ENCODE measurements at regions not wholly inside any gene's neighbourhood (a gene's known extent, or its start where the extent isn't known, plus 50 kb on each side); places are given as distances from the start of the nearest gene placed in this dataset.

DNA sequence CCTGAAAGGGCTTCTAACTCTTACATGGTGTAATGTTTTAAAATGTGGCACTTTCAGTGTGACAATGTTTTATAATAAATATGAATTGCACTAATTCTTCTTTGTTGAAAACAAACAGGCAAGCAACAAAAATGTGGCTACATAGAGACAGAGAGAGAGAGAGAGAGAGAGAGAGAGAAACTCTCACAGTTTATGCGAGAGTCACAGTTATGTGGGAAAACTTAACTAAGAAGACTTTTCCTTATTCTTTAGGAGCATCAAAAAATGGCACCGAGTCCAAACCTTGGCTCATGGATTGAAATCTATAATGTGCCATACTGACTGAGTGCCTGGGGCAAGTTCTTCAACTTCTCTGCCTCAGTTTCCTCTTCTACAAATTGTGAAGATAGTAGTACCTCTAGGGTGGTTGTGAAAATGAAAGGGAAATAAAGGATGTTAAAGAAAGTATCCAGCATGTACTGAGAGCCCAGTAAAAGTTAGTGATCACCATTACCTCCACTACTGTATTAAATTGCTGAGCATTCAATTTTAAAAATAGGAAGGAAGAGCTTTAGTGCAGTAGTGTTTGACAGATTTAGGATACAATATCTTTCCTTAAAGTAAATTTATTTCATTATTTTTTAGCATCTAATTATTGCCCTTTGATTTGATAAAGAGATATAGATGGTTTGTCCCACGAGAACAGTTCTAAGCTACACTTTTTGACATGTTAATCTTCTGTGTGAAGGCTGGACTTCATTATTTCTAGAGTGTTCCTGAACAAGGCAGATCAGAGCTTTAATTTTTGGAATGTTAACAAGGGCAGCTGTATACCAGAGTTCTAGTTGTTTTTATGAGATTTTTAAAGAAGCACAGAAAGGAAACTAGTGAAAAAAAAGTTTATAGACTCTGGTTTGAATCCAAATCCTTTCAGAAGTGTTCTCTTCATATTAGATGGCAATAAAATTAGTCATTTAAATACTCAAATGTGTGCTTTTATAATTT is 187.5 kb upstream of the ANK2 start:
- in situ Hi-C loops (cut with HindIII; ENCODE audit: low pct_unique_long_range_greater_than_20kb, low sequenced_read_pairs): no loop called here
- no peak for DNase-seq (ENCODE audit: low read depth)

DNA sequence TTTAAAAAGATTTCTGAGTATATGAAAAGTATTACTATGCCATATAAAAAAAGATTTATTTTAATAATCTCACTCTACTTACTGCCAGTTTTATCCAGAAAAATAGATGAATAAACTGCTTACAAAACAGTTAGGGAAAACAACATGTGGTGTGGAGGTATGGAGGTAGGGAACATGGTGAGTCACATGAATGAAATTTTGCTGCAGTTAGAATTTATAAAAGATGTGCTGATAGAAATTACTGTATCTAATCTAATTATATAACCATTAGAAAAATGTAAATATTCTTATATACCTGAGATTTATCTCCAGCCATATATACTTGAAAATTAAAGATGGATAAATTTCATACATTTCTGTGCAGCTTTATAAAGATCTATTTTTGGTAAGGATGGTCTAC is 184.0 kb upstream of the ANK2 start:
- in situ Hi-C loops (cut with HindIII; ENCODE audit: low pct_unique_long_range_greater_than_20kb, low sequenced_read_pairs): no loop called here
- DNase-seq (ENCODE audit: low read depth): no peak

DNA sequence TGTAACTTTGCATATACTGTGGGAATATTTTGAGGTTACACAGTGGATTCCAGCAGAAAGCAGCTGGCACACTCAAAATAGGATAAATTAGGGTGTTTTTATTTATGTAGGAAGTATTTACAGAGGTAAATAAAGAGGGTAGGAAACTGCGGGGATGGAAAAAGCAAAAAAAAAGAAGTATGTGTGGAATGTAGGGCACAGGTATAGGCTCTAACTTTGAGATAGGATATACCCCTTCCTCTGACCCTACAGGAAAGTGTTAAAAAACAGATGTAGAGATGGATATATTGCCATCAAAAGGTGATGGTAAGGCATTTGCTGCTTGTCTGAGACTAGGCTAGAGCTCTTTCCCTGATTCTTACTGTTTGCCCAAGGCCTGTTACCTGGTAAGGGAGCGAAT is 173.1 kb upstream of the ANK2 start:
- in situ Hi-C loops (cut with HindIII; ENCODE audit: low pct_unique_long_range_greater_than_20kb, low sequenced_read_pairs): no loop called here
- DNase-seq (ENCODE audit: low read depth): no peak

GRCh38 chr4:112881842-112882241 is 167.6 kb upstream of the ANK2 start:
- no peak for DNase-seq (ENCODE audit: low read depth)
- in situ Hi-C loops (cut with HindIII; ENCODE audit: low pct_unique_long_range_greater_than_20kb, low sequenced_read_pairs): no loop called here

GRCh38 chr4:112882286-112882685 is 167.2 kb upstream of the ANK2 start:
- DNase-seq (ENCODE audit: low read depth): no peak
- in situ Hi-C loops (cut with HindIII; ENCODE audit: low pct_unique_long_range_greater_than_20kb, low sequenced_read_pairs): no loop called here

DNA sequence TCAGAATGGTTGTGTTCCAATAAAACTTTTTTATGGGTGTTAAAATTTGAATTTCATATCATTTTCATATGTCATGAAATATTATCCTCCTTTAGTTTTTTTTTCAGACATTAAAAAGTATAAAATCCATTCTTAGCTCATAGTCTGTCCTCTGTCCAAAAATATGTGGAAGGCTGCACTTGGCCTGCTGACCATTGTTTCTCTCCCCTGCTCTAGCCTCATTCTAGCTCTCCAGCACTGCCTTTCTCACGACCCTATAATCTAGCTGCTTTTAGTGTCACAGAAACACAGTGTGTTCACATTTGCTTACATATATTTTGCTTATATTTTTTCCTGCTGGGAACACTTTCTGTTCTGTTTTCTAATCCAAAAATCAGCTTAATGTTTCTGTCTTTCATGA is 165.0 kb upstream of the ANK2 start:
- in situ Hi-C loops (cut with HindIII; ENCODE audit: low pct_unique_long_range_greater_than_20kb, low sequenced_read_pairs): no loop called here
- DNase-seq (ENCODE audit: low read depth): no peak

GRCh38 chr4:112885897-112886296 is 163.6 kb upstream of the ANK2 start:
- in situ Hi-C loops (cut with HindIII; ENCODE audit: low pct_unique_long_range_greater_than_20kb, low sequenced_read_pairs): no loop called here
- no peak for DNase-seq (ENCODE audit: low read depth)

DNA sequence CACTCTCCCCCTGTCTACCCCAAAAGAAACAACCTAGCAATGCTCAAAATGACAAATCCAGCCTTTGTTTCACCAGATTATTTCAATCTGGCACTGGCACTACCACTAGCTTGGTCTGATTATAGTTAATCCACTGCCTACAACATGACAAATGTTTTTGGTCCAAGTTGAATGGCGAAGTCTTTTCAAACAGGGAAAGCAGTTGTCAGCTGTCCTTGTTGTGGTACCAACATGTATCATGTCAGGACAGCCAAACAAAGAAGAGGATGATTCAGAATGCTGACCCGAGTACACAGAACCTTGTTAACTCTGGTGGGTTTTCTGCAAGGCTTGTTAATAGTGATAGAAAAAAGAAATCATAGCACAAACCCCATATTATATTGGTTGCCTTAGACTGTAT is 160.8 kb upstream of the ANK2 start:
- DNase-seq (ENCODE audit: low read depth): no peak
- in situ Hi-C loops (cut with HindIII; ENCODE audit: low pct_unique_long_range_greater_than_20kb, low sequenced_read_pairs): no loop called here

DNA sequence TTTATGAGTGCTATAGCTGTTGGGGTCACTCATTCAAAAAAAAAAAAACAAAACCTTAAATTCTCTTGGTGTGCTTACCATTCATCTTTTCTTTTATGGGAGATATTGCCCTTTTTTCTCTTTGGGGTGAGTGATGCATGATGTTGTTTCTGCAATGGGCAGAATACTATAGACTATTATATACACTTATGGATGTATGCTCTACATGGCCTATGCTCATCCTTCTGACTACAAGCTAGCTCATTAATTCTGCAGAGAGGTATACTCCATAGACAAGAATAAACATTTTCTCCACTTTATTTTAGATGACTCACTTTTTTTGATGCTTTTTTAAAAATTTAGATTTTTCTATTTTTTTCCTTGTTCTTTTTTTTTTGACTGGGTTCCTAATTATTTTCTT is 160.3 kb upstream of the ANK2 start:
- in situ Hi-C loops (cut with HindIII; ENCODE audit: low pct_unique_long_range_greater_than_20kb, low sequenced_read_pairs): no loop called here
- no peak for DNase-seq (ENCODE audit: low read depth)

DNA sequence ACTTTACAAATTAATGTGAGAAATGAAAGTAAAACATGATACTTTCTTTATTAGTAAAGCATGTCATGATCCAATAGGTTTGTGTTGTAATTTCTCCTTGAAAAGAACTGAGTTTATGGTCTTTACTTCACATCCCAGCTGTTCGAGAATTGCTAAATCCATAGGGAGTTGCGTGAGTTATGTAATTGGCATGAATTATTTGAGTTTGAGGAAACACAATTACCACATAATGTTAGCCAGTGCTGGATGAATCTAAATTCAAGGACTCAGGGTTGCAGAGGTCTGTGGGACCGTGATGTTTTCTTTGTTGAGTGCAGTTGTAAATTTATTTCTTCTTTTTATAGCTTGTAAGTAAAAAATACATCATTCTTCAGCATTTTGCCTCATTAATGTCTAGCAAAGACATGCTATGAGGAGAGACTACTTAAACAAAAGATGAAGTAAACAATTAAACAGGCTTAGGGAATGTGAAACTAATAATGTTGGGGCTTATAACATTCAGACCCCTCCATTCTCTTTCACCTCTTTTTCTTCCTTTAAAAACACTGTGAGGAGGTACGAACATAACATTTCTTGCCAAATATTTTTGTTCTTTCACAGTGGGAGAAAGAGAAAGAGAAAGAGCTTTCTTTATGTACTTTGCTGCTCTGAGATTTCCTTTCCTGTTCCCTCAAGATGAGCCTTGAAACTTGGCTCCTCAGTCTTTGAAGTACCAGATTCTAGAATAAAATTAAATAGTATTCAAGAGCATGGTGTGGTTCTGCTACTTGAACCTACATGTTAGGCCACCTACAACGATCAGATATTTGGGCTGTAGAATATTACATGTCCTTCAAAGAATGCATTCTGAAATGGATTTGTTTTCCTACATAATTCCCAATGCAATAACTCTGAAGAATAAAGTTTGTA is 159.6 kb upstream of the ANK2 start:
- in situ Hi-C loops (cut with HindIII; ENCODE audit: low pct_unique_long_range_greater_than_20kb, low sequenced_read_pairs): no loop called here
- DNase-seq (ENCODE audit: low read depth): no peak

- no peak for DNase-seq (ENCODE audit: low read depth)
- in situ Hi-C loops (cut with HindIII; ENCODE audit: low pct_unique_long_range_greater_than_20kb, low sequenced_read_pairs): no loop called here
Observed at GRCh38 chr4:112894480-112894879, 155.0 kb upstream of the ANK2 start.

DNA sequence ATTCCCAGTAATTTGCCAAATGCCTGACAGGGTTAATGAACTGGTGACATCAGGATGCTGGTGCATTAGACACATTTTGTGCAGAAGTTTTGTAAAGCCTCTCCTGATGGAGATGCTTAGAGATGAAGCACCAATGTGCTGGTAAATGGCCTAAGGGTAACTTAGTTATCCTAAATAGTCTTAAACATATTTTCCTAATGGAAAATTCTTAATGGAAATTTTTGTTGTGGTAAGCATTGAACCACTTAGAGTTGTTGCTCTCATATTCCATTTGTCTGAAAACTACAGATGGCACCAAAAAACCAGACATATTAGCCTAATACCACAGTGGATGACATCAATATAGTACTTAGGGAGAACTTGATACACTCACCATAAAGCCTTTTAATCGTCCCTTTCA is 154.5 kb upstream of the ANK2 start:
- in situ Hi-C loops (cut with HindIII; ENCODE audit: low pct_unique_long_range_greater_than_20kb, low sequenced_read_pairs): no loop called here
- no peak for DNase-seq (ENCODE audit: low read depth)

- in situ Hi-C loops (cut with HindIII; ENCODE audit: low pct_unique_long_range_greater_than_20kb, low sequenced_read_pairs): no loop called here
- DNase-seq (ENCODE audit: low read depth): peak; percentile 14
Observed at GRCh38 chr4:112895811-112896608, 153.4 kb upstream of the ANK2 start.

- no peak for DNase-seq (ENCODE audit: low read depth)
- in situ Hi-C loops (cut with HindIII; ENCODE audit: low pct_unique_long_range_greater_than_20kb, low sequenced_read_pairs): no loop called here
Observed at GRCh38 chr4:112896609-112897190, 152.8 kb upstream of the ANK2 start.

- in situ Hi-C loops (cut with HindIII; ENCODE audit: low pct_unique_long_range_greater_than_20kb, low sequenced_read_pairs): no loop called here
- no peak for DNase-seq (ENCODE audit: low read depth)
Observed at GRCh38 chr4:112897543-112897942, 151.9 kb upstream of the ANK2 start.

GRCh38 chr4:112898357-112899141 is 150.9 kb upstream of the ANK2 start:
- in situ Hi-C loops (cut with HindIII; ENCODE audit: low pct_unique_long_range_greater_than_20kb, low sequenced_read_pairs): no loop called here
- no peak for DNase-seq (ENCODE audit: low read depth)

- in situ Hi-C loops (cut with HindIII; ENCODE audit: low pct_unique_long_range_greater_than_20kb, low sequenced_read_pairs): no loop called here
- no peak for DNase-seq (ENCODE audit: low read depth)
Observed at GRCh38 chr4:112900416-112900815, 149.0 kb upstream of the ANK2 start.

Measured in Caki2 (cell line).